Muscle of back (tissue), 3 donors: ENCODE measurements at regions not wholly inside any gene's neighbourhood (a gene's known extent, or its start where the extent isn't known, plus 50 kb on each side); places are given as distances from the start of the nearest gene placed in this dataset.
"Not testable (repeated sequence)": the region's sequence is repeated elsewhere in the genome, so short reads cannot be mapped to it uniquely, and the experiment has no call there.

Experiments used
- DNase-seq, 3 donors: peaks; one replicate each; pipeline versions ENCODE4 v3.0.0 to v3.0.0-alpha.2; 2013

GRCh38 chr3:194945508-194945907, 259.8 kb downstream of the FAM43A start:
- no peak for DNase-seq

GRCh38 chr3:194946091-194946490, 260.4 kb downstream of the FAM43A start:
- no peak for DNase-seq

DNA sequence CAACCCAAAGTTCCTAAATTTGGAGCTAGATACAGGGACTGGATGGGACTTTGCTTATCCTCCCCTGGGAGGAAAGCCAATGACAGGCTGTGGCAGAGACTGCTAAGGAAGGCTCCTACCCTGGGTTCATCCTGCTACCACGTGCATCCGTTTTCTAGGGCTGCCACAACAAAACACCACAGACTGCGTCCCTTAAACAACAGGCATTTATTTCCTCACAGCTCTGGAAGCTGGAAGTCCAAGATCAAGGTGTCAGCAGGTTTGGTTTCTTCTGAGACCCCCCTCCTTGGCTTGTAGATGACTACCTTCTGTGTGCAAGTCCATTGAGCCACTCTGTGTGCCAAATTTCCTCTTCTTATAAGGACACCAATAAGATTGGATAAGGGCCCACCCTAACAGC, 263.9 kb downstream of the FAM43A start:
- no peak for DNase-seq

DNA sequence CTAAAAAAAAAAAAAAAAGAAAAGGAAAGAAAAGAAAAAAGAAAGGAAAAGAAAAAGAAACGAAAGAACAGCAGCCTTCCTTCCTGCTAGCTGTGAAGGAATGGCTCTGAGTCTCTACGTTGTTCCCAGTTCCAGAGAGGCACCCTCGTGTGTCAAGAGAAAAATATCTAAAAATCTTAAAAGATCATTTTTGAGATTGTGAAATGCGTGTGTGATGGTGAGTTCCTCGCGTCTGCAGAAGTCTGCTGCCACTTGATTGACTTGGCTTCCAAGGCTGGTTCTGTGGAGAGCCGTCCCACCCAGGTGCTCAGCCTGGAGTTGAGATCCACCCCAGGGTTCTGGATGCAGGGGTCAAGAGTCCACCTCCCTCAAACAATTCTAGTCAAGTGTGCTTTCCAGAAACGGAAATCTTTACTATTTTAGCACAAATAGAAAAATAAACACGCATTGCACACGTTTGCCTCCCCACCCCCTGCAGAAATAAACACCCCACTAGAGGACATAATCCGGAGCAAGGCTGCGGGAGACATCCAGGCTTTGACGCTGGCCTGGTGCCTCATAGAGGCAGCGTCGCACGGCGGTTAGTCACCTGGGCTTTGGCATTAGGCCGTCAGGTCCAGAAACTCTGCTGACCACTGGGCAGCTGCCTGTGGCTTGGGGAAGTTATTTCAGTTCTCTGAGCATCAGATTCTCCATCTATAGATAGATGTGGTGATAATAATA, 265.4 kb downstream of the FAM43A start:
- no peak for DNase-seq

DNA sequence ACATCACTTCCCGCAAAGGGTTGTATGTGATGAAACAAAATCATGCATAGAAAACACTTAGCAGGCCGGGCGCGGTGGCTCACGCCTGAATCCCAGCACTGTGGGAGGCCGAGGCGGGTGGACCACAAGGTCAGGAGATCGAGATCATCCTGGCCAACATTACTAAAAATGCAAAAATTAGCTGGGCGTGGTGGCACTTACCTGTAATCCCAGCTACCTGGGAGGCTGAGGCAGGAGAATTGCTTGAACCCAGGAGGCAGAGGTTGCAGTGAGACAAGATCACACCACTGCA, 265.9 kb downstream of the FAM43A start:
- not testable (repeated sequence) for DNase-seq

DNA sequence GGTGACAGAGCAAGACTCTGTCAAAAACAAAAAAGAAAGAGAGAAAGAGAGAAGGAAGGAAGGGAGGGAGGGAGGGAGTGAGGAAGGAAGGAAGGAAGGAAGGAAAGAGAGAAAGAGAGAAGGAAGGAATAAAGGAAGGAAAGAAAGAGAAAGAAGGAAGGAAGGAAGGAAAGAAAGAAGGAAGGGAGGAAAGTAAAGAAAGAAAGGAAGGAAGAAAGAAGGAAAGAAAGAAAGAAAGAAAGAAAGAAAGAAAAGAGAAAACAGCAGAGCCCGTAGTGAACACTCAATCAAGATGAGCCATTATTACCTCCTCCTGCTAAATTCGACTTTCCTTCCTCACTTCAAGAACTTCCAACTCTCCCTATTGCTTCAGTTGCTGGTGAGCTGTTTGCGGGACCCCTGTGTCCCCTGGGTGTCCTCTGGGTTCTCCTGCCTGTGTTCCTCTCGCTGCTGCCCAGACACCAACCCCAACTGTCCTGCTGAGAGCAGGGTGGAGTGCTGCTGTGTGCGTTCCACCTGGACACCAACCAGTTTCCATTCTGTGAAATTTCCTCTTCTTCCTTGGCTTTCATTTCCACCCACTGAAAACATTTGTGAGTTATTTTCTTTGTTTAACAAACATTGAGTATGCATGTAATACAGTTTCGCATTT, 266.4 kb downstream of the FAM43A start:
- DNase-seq = peak; percentile 43 to 87 (median 82)

GRCh38 chr3:194952841-194953241, 267.2 kb downstream of the FAM43A start:
- peak in 2 of 3 donors; percentile 71 to 86 for DNase-seq

- DNase-seq = no peak
Measured at GRCh38 chr3:194953291-194953690, 267.6 kb downstream of the FAM43A start.

- DNase-seq = no peak
Measured at GRCh38 chr3:194955546-194955945, 269.9 kb downstream of the FAM43A start.

DNA sequence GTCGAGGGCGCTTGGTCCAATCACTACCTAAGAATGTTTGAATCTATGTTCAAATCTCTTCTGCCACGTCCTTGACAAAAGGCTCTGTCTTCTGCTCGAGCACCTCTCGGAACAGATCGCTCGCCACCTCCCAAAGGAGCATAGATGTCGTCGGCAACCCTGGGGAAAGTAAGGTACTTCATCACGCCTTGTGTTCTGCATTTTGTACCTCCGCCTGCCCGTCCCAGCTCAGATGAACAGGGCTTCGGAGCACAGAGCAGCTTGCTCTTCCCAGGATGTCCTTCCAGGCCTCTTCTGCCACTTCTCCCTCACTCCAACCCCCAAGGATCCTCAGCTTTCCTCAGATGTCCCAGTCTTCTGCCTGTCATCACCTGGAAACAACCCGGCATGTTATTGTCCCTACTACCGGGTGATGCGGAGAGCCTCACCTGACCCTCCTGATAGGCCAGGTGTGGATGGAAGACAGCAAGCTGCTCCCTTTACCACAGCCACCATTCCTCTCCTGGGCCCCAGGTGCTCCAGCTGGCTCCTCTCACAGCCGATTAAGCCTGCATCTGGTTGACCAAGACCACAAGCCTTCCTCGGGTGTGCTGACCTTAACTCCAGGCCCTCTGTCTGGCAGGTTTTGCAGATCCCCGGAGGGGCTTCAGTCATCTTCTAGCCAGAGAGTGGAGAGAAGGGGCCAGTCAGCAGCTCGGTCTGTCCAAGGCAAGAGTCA, 270.5 kb downstream of the FAM43A start:
- DNase-seq = peak in 1 of 3 donors; percentile 37

DNA sequence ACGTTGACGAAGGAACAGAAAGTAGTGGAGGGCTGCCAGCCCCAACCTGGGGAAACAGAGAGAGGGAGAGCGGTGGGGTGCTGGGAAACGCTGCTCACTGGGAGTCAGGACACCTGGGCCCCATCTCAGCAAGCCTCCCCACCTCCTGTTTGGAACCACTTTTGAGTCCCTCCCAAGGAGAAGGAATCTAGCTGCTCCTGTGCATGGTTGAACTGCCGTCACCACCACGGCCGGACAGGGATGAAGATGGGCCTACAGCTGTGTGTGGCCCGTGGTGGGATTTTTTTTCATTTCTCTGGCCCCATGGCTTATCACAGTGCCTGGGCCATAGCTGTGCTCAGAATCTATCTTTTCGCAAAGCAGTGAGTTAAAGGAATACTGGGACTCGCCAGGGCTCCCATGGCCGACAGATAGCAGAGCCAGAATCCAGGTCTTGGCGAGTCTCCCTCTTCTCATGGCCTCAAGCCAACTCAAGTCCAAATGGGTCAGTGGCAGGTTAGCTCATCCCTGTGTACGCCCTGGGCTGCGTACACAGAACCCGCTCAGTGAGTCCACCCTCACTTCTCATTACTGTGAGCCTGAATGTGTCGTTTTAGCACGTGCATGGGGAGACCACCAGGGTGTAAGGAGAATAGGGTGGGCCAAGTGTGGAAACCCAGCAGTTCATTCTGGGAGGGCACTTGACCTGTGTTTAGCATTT, 271.2 kb downstream of the FAM43A start:
- DNase-seq = no peak

DNA sequence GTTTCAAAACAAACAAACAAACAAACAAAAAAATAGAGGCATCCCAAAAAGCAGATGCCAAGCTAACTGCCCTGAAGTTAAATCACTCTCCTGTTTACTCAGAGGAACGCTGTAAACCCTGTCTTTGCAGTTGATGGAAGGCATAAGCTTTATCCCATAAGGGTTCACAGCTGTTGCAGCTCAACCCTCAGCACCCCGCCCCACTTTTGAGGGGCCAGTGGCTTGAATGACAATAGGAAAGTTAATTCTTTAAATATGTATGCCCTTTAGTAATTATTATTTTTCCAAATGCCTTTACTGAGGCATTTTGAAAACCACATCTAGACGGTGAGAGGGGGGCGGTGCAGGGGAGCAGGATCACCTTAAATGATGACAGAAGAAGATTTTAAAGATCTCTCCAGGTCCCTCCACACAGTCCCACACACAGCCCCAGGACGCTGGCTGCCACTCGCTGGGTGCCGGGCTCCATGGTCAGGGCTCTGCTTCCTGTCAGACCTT, 272.1 kb downstream of the FAM43A start:
- no peak for DNase-seq

DNA sequence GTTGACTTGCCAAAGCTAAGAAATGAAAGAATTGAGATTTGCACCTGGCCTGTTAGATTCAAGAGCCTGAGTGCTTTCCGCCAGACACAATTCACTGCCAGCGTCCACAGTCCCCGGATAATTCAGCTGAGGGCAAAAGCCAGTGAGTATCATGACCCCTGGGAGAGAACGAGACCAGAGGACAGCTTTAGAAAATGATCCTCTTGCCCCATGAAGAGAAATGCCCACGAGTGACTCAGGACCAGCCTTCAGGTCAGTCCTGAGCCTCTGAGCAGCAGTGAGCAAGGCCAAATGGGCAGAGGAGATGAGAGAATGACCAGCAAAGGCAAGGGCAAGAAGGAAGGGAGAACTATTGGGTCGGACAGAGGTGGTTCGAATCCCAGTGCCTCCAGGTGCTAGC, 273.5 kb downstream of the FAM43A start:
- no peak for DNase-seq

DNA sequence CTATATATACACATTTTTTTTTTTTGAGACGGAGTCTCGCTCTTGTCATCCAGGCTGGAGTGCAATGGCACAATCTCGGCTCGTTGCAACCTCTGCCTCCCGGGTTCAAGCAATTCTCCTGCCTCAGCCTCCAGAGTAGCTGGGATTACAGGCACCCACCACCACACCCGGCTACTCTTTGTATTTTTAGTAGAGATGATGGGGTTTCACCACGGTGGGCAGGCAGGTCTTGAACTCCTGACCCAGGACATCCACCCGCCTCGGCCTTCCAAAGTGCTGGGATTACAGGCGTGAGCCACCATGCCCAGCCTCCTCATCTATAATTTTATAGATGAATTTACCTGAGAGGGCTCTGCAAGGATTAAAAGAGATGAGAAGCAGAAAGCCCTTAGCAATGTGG, 274.0 kb downstream of the FAM43A start:
- DNase-seq = not testable (repeated sequence)

GRCh38 chr3:194960446-194961032, 274.9 kb downstream of the FAM43A start:
- no peak for DNase-seq

DNA sequence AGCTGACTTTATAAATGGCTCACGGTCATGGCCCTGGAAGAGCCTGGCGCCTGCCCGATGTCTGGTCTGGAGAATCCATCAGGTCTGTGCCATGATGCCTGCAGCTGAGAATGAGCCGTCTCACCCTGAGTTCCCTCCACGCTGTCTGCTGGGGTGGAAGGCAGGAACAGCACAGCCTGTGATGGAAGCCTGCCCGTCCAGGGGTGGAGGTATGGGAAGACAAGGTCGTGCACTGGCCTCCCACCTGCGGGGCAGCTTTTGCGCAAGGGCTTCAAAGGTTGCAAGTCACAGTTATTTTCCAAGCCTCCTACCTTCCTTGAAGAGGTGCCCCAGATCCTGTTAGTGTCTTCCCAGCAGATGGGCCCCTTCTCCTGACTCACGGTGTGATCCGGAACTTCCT, 275.5 kb downstream of the FAM43A start:
- no peak for DNase-seq

DNA sequence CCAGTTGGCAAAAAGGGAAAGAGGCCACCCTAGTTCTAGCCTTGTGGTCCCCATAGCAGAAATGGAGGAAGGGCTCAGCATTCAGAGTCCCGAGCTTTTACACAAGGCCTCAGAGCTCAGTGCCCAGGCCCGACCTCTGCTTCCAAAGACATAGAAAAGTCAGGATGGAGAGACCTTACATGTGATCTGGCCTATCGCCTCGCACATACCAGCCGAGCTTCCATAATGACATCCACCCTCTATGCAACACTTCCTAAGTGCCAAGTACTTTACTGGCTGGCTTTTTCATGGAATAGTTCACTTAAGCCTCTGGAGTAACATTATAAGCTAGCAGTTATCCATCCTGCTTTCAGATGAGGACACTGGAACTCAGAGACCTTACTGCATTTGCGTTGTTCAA, 275.9 kb downstream of the FAM43A start:
- DNase-seq = no peak

- no peak for DNase-seq
Measured at GRCh38 chr3:194962056-194962455, 276.4 kb downstream of the FAM43A start.

- no peak for DNase-seq
Measured at GRCh38 chr3:194964809-194965208, 279.1 kb downstream of the FAM43A start.

DNA sequence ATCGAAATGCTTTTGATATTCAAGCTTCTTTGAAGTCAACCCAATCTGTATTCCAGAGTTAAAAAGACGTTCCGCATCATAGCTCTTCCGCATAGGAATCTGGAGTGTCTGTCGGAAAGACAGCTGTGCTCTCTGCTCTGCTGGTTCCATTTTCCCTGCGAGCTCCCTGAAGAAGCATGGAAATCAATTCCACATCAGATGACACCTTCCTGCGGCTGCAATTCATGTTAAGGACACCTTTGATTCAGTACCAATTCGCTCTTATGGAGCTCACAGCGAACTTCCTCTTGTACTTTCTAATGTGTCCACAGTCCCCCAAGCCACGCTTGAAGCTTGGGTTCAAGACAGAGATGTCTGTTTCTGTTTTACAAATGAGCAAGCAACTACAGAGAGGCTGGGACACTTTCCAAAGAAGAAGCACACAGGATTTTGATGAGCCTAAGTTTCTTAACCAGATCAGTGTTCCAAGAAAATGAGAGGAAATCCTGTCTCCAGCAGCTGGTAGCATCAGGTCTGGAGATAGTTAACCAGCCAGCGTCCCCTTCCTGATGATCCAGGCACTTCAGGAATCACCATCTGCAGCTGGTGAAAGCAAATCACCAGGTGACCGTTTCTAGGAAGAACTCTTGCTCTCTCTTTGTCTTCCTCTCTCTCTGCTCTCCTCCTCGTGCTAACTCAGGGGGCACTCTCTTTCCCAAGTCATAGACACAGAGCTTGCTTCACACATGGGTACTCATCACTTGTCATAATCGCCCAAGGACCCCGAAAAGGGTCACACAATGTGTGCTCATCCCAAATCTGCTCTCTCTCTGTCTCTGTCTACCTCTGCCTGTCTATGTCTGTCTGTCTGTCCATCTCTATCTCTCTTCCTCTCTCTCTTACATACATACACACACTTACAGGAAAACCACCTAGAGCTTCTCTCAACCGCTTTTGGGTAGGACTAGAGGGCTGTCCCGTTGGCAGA, 281.8 kb downstream of the FAM43A start:
- DNase-seq = peak; percentile 29 to 85 (median 60)

DNA sequence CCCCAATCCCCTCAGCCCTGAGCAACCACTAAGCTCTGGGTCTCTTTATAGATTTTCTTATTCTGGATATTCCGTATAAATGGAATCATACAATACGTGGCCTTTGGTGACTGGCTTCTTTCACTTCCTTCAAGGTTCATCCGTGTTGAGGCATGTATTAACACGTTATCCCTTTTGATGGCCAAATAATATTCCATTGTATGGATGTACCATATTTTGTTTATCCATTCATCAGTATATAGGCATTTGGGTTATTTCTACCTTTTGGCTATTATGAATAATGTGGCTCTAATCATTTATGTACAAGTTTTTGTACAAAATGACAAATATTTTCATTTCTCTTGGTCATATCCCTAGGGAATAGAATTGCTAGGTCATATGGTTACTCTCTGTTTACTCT, 284.4 kb downstream of the FAM43A start:
- DNase-seq = no peak
